Lower leg skin (tissue), 4 donors: ENCODE measurements at regions not wholly inside any gene's neighbourhood (a gene's known extent, or its start where the extent isn't known, plus 50 kb on each side); places are given as distances from the start of the nearest gene placed in this dataset.

Source experiments
- DNase-seq, 2 donors: peaks; one replicate each; pipeline ENCODE4 v3.0.0-alpha.2; 2019; ENCODE audit warnings: low spot score in 2 of 2
- H3K4me3 ChIP-seq: fragments of 200-600 bp; sonication (generic); 2 replicates; pipeline ENCODE4 v1.5.1; 2017; ENCODE audit warnings: mild to moderate bottlenecking, low read depth; ENCODE audit not compliant: poor library complexity, severe bottlenecking
- POLR2A ChIP-seq, 2 donors: fragments of 450-650 bp; IDR thresholded peaks; one replicate each; pipeline ENCODE4 v1.6.1; 2016 to 2017; ENCODE audit warnings: antibody characterized with exemption in 2 of 2, mild to moderate bottlenecking in 1 of 2, moderate library complexity in 1 of 2
- whole genome bisulfite sequencing, 2 donors: methylation state at CpG; one replicate each; pipeline ENCODE4 v1.1.5; 2018; 5-methylcytosine and 5-hydroxymethylcytosine counted together
- intact Hi-C: fragments of 100-400 bp; cut with DNase I; formaldehyde crosslinking; loops from one replicate; pipeline ENCODE4 v1.15.0; 2023; ENCODE audit warnings: low total_unique reads
- TF ChIP-seq, protein P1 (sequence below), 3 donors: fragments of 450-650 bp; IDR thresholded peaks; one replicate each; pipeline ENCODE4 v1.5.1; 2016; ENCODE audit warnings: antibody characterized with exemption in 3 of 3, mild to moderate bottlenecking in 3 of 3, moderate library complexity in 2 of 3

DNA sequence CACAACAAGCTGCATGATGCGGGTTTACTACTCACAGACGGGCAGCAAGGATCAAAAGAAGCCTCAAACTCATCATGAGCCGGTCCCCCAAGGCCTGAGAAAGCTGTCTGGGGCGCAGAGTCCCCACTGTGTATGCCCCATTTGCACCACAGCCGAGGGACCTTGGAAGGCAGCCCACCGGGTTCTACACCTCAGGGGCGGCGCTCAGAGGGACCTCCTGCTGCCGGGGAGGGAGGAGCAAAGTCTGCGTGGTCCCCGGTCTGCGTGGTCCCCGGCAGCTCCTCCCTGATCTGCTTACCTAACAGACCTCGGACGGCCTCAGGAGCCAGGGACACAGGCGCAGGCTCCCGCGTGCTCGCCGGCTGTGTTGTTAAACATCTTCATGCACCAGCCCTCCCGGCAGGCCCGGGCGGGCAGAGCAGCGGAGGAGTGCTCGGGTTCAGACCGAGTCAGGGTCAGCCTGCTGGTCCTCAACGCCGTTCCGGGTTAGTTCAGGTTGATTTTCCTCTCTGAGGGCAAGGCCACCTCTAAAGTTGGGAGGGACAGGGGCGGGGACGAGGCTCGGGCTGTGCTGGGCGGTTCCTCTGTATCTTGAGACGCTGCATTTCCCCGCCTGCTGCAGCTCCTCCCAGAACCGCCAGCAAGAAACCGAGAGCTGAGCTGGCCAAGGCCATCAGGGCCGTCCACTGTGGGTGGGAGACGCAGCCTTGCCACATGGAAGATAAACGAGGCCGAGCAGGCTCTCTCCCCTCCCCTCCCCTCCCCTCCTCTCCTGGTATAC, 74.6 kb downstream of the MRPL36 start:
- H3K4me3 ChIP-seq = no peak overlapping the region
- intact Hi-C loops = no loop called here
- WGBS, 2 donors = 43 to 57% methylated on average over 41 of the region's 41 CpGs
- TF ChIP-seq, protein P1, sequence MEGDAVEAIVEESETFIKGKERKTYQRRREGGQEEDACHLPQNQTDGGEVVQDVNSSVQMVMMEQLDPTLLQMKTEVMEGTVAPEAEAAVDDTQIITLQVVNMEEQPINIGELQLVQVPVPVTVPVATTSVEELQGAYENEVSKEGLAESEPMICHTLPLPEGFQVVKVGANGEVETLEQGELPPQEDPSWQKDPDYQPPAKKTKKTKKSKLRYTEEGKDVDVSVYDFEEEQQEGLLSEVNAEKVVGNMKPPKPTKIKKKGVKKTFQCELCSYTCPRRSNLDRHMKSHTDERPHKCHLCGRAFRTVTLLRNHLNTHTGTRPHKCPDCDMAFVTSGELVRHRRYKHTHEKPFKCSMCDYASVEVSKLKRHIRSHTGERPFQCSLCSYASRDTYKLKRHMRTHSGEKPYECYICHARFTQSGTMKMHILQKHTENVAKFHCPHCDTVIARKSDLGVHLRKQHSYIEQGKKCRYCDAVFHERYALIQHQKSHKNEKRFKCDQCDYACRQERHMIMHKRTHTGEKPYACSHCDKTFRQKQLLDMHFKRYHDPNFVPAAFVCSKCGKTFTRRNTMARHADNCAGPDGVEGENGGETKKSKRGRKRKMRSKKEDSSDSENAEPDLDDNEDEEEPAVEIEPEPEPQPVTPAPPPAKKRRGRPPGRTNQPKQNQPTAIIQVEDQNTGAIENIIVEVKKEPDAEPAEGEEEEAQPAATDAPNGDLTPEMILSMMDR (IDR thresholded peaks at IDR 0.05) = no peak
- no peak for TF ChIP-seq POLR2A (IDR thresholded peaks at IDR 0.05)
- DNase-seq = peak; percentile 14 to 80

- DNase-seq = peak; percentile 11 to 78
- H3K4me3 ChIP-seq = no peak overlapping the region
- TF ChIP-seq, protein P1 (IDR thresholded peaks at IDR 0.05) = no peak
- no peak for TF ChIP-seq POLR2A (IDR thresholded peaks at IDR 0.05)
- 87 to 93% methylated on average over 18 to 19 of the region's 21 CpGs for WGBS, 2 donors
- intact Hi-C loops = no loop called here
Observed at GRCh38 chr5:1723957-1724821, 75.4 kb downstream of the MRPL36 start.

- peak; percentile 1 to 52 for DNase-seq
Observed at GRCh38 chr5:1723476-1723875, 76.2 kb downstream of the MRPL36 start.

GRCh38 chr5:1722877-1723276, 76.8 kb downstream of the MRPL36 start:
- TF ChIP-seq, protein P1 (IDR thresholded peaks at IDR 0.05) = no peak
- TF ChIP-seq POLR2A (IDR thresholded peaks at IDR 0.05) = no peak
- H3K4me3 ChIP-seq = no peak overlapping the region
- intact Hi-C loops = no loop called here
- WGBS, 2 donors = 84% methylated on average over 13 of the region's 13 CpGs
- peak; percentile 5 to 69 for DNase-seq

More at GRCh38 chr5:1723476-1723875, 76.2 kb downstream of the MRPL36 start:
- TF ChIP-seq POLR2A (IDR thresholded peaks at IDR 0.05) = no peak
- TF ChIP-seq, protein P1 (IDR thresholded peaks at IDR 0.05) = no peak
- no peak overlapping the region for H3K4me3 ChIP-seq
- intact Hi-C loops = no loop called here
- 86 to 88% methylated on average over 7 of the region's 7 CpGs for WGBS, 2 donors

- DNase-seq = peak; percentile 5 to 65
- WGBS, 2 donors = 83 to 87% methylated on average over 21 of the region's 21 CpGs
- intact Hi-C loops = no loop called here
- no peak overlapping the region for H3K4me3 ChIP-seq
- TF ChIP-seq, protein P1 (IDR thresholded peaks at IDR 0.05) = no peak
- no peak for TF ChIP-seq POLR2A (IDR thresholded peaks at IDR 0.05)
Observed at GRCh38 chr5:1720396-1721110, 79.1 kb downstream of the MRPL36 start.
